ENCODE measurements at regions not wholly inside any gene's neighbourhood (a gene's known extent, or its start where the extent isn't known, plus 50 kb on each side); places are given as distances from the start of the nearest gene placed in this dataset.

DNA sequence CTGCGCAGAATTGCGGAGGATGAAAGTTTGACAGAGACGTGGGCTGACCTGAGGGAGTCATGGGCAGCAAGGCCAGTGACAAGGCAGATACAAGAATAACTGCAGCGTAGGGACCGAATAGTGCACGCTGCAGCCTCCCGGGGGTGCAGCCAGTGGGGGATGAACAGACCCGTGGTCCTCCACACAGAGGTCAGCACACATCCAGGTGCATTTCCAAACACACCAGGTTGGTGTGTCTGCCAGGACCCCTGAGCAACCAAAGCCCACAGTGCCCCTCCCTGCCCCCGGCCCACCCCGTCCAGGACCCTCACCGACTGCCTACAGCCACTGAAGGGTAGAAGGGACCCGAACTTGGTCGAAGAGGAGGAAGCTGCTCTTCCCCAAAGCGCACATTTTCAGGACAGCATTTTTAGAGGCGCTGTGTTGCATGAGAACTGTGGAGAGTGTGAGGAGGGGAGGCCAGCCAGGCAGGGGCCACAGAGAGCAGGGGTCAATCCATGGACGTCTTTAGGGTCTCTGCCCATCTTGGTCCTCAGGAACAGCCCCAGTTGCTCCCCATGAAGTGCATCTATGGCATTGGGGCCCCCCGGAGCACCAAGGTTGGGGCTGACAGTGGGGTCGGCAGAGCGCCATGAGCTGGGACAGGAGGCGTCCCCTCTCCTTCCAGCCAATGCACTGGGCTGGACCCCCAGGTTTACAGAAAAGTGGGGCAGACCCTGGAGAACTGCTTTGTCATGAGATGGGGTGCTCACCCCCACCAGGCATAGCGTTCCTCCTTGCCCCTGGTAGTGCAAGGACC is 157.8 kb upstream of the AFDN start:
- Histone ChIP-seq H2AFZ (ENCODE audit: control insufficient read depth, low read length) (no peak overlapping the region), H3K4me1 (ENCODE audit: control insufficient read depth, extremely low read depth, insufficient read depth, low read length) (no peaks in the 10 kb centered on the region), H3K9ac (ENCODE audit: control insufficient read depth, extremely low read depth, insufficient read depth, low read length) (no peak overlapping the region), H3K79me2 (ENCODE audit: control insufficient read depth, insufficient read depth, low read length) (no peaks in the 10 kb centered on the region), H3K27ac (ENCODE audit: control insufficient read depth, insufficient read depth, low read length) (no peak overlapping the region), H3K9me1 (ENCODE audit: control insufficient read depth, extremely low read depth, insufficient read depth, low read length) (no peaks in the 10 kb centered on the region), H3K4me3 (ENCODE audit: control insufficient read depth in 2 of 3, extremely low read depth in 1 of 3, insufficient read depth in 2 of 3, low read depth in 1 of 3, low read length in 3 of 3) (no peak overlapping the region), H3K27me3 (ENCODE audit: control insufficient read depth, extremely low read depth, insufficient read depth, low read length) (no peaks in the 10 kb centered on the region), H4K20me1 (ENCODE audit: control insufficient read depth, extremely low read depth, insufficient read depth, low read length) (no peaks in the 10 kb centered on the region), H3K4me2 (ENCODE audit: control insufficient read depth, extremely low read depth, insufficient read depth, low read depth, low read length) (no peak overlapping the region), H3K9me3 (ENCODE audit: control insufficient read depth, low read depth, low read length) (peaks cover 14% of the 10 kb centered on the region), H3K36me3 (ENCODE audit: control insufficient read depth in 2 of 2, extremely low read depth in 1 of 2, insufficient read depth in 2 of 2, low read length in 2 of 2) (no peaks in the 10 kb centered on the region)
- dilution Hi-C loops (cut with MboI; ENCODE audit: extremely low pct_ligation_motif_present, low sequenced_read_pairs), result no loop called here
- no peak for DNase-seq (ENCODE audit: low read depth, low spot score)
- no peak for FAIRE-seq
- no peak for TF ChIP-seq CTCF (optimal IDR thresholded peaks at IDR 0.05 in 1 of 3, IDR thresholded peaks at IDR 0.05 in 1 of 3, conservative IDR thresholded peaks at IDR 0.05 in 1 of 3; ENCODE audit: extremely low read depth in 1 of 3, insufficient read depth in 2 of 3, low read length in 3 of 3)
- TF ChIP-seq EZH2 (IDR thresholded peaks at IDR 0.05; ENCODE audit: low read length), result no peak

- H3K4me1 ChIP-seq (ENCODE audit: control insufficient read depth, extremely low read depth, insufficient read depth, low read length), result no peaks in the 10 kb centered on the region
- no peak overlapping the region for H3K4me2 ChIP-seq (ENCODE audit: control insufficient read depth, extremely low read depth, insufficient read depth, low read depth, low read length)
- FAIRE-seq (no peak), DNase-seq (ENCODE audit: low read depth, low spot score) (no peak)
- TF ChIP-seq CTCF (optimal IDR thresholded peaks at IDR 0.05 in 1 of 3, IDR thresholded peaks at IDR 0.05 in 1 of 3, conservative IDR thresholded peaks at IDR 0.05 in 1 of 3; ENCODE audit: extremely low read depth in 1 of 3, insufficient read depth in 2 of 3, low read length in 3 of 3) (no peak), EZH2 (IDR thresholded peaks at IDR 0.05; ENCODE audit: low read length) (no peak)
- H4K20me1 ChIP-seq (ENCODE audit: control insufficient read depth, extremely low read depth, insufficient read depth, low read length), result no peaks in the 10 kb centered on the region
- H3K9me3 ChIP-seq (ENCODE audit: control insufficient read depth, low read depth, low read length), result peaks cover 14% of the 10 kb centered on the region
- H3K27ac ChIP-seq (ENCODE audit: control insufficient read depth, insufficient read depth, low read length), result no peak overlapping the region
- H3K79me2 ChIP-seq (ENCODE audit: control insufficient read depth, insufficient read depth, low read length), result no peaks in the 10 kb centered on the region
- H3K4me3 ChIP-seq (ENCODE audit: control insufficient read depth in 2 of 3, extremely low read depth in 1 of 3, insufficient read depth in 2 of 3, low read depth in 1 of 3, low read length in 3 of 3), result no peak overlapping the region
- no peaks in the 10 kb centered on the region for H3K9me1 ChIP-seq (ENCODE audit: control insufficient read depth, extremely low read depth, insufficient read depth, low read length)
- H3K9ac ChIP-seq (ENCODE audit: control insufficient read depth, extremely low read depth, insufficient read depth, low read length), result no peak overlapping the region
- no peaks in the 10 kb centered on the region for H3K36me3 ChIP-seq (ENCODE audit: control insufficient read depth in 2 of 2, extremely low read depth in 1 of 2, insufficient read depth in 2 of 2, low read length in 2 of 2)
- H3K27me3 ChIP-seq (ENCODE audit: control insufficient read depth, extremely low read depth, insufficient read depth, low read length), result no peaks in the 10 kb centered on the region
- dilution Hi-C loops (cut with MboI; ENCODE audit: extremely low pct_ligation_motif_present, low sequenced_read_pairs), result no loop called here
- H2AFZ ChIP-seq (ENCODE audit: control insufficient read depth, low read length), result no peak overlapping the region
These were observed 157.2 kb upstream of the AFDN start for GRCh38 chr6:167669553-167669849.

Measured in keratinocyte (primary cell).